ENCODE measurements at regions not wholly inside any gene's neighbourhood (a gene's known extent, or its start where the extent isn't known, plus 50 kb on each side); places are given as distances from the start of the nearest gene placed in this dataset.

DNA sequence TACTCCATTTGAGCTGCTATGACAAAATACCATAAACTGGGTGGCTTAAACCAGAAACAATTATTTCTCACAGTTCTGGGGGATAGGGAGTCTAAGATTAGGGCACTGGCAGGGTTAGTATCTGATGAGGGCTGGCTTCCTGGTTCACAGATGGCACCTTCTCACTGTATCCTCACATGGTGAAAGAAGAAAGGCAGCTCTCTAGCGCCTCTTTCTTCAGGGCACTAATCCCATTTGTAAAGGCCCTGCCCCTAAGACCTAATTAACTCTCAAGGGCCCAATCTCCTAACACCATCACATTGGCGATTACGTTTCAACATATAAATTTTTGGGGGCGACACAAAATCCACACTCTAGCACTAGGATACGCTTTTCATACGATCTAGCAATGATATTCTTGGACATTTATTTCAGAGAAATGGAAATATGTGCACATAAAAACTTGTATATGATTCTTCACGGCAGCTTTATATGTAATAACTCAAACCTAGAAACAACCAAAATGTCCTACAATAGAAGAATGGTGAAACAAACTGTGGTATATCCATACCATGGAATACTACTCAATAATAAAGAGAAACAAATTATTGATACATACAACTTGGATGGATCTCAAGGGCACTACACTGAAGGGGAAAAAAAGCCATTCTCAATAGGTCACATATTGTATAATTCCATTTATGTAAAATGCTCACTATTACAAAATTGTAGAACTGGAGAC is 111.0 kb downstream of the BCL2L11 start:
- no peaks in the 10 kb centered on the region for H3K27me3 Mint-ChIP-seq (ENCODE audit: unreplicated experiment)
- no peaks in the 10 kb centered on the region for H3K9me3 Mint-ChIP-seq (ENCODE audit: unreplicated experiment)
- H3K27ac Mint-ChIP-seq (ENCODE audit: unreplicated experiment) = no peak overlapping the region
- TF ChIP-seq, protein P1, sequence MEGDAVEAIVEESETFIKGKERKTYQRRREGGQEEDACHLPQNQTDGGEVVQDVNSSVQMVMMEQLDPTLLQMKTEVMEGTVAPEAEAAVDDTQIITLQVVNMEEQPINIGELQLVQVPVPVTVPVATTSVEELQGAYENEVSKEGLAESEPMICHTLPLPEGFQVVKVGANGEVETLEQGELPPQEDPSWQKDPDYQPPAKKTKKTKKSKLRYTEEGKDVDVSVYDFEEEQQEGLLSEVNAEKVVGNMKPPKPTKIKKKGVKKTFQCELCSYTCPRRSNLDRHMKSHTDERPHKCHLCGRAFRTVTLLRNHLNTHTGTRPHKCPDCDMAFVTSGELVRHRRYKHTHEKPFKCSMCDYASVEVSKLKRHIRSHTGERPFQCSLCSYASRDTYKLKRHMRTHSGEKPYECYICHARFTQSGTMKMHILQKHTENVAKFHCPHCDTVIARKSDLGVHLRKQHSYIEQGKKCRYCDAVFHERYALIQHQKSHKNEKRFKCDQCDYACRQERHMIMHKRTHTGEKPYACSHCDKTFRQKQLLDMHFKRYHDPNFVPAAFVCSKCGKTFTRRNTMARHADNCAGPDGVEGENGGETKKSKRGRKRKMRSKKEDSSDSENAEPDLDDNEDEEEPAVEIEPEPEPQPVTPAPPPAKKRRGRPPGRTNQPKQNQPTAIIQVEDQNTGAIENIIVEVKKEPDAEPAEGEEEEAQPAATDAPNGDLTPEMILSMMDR (IDR thresholded peaks at IDR 0.05; ENCODE audit: partially characterized antibody, unreplicated experiment) = no peak
- no peak for DNase-seq
- no peak overlapping the region for H3K4me3 Mint-ChIP-seq (ENCODE audit: unreplicated experiment)
- no peaks in the 10 kb centered on the region for H3K36me3 Mint-ChIP-seq (ENCODE audit: unreplicated experiment)
- no peaks in the 10 kb centered on the region for H3K4me1 Mint-ChIP-seq (ENCODE audit: low read depth, unreplicated experiment)

DNA sequence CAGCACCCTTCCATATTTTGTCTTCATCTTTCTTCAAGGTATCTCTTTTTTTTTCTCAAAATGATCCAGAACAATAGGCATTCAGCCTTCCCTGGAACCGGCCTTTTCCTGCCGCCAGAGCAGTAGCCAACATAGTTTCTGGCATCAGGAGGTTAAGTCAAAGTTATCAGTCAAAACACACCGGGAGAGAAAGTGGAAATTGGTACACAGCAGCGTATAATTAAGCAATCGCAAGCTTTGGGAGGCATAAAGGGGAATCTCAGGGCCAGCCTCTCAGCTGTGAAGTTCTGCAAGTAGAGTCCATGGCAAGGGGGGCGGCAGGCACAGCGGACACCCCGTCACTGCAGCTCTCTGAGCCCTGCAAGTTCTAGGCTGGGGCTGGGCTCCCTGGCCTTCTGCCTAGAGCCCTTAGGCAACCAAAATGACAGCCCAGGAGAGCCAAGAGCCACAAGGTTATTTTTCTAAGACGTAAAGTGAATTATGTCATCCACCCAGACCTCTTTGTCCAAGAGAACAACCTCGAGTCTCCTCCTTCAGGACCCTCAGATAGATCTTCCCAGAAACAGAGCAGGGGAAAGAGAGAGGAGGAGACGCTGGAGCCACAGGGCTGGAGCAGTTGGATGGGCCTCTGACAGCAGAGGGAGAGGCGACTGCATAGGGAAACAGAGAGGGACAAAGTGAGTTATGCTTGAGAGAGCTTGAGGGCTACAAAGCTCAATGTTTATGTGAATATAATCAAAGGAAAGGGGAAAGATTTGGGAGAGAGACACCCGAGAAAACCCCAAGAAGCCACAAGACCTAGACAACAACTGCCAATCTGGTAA is 114.7 kb downstream of the BCL2L11 start:
- TF ChIP-seq, protein P1 (IDR thresholded peaks at IDR 0.05; ENCODE audit: partially characterized antibody, unreplicated experiment) = no peak
- no peaks in the 10 kb centered on the region for H3K36me3 Mint-ChIP-seq (ENCODE audit: unreplicated experiment)
- no peak for DNase-seq

DNA sequence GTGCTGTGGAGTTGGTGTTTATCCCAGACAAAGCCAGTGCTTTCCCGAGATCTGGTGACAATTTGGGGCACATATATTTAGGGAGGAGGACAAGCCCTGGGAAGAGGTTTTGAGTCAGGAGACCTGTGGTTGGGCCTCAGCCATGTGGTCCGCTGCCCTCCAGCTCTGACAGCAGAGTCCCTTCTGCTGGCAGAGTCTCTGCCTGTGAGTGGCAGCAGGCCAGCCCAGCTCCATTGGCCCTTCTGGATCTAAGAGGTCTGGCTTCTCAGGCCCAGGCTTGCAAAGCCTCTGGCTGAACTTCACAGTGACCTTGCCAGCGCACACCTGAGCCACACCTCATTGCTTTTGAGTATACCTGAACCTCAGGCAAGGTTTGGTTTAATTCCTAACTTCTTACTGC is 115.3 kb downstream of the BCL2L11 start:
- H3K9me3 Mint-ChIP-seq (ENCODE audit: unreplicated experiment) = no peaks in the 10 kb centered on the region
- H3K27ac Mint-ChIP-seq (ENCODE audit: unreplicated experiment) = no peak overlapping the region
- no peak for DNase-seq
- H3K27me3 Mint-ChIP-seq (ENCODE audit: unreplicated experiment) = no peaks in the 10 kb centered on the region
- TF ChIP-seq, protein P1 (IDR thresholded peaks at IDR 0.05; ENCODE audit: partially characterized antibody, unreplicated experiment) = no peak
- no peaks in the 10 kb centered on the region for H3K36me3 Mint-ChIP-seq (ENCODE audit: unreplicated experiment)
- H3K4me3 Mint-ChIP-seq (ENCODE audit: unreplicated experiment) = no peak overlapping the region
- no peaks in the 10 kb centered on the region for H3K4me1 Mint-ChIP-seq (ENCODE audit: low read depth, unreplicated experiment)

More for the DNA sequence above, 114.7 kb downstream of the BCL2L11 start:
- H3K4me1 Mint-ChIP-seq (ENCODE audit: low read depth, unreplicated experiment) = no peaks in the 10 kb centered on the region
- no peaks in the 10 kb centered on the region for H3K27me3 Mint-ChIP-seq (ENCODE audit: unreplicated experiment)
- H3K27ac Mint-ChIP-seq (ENCODE audit: unreplicated experiment) = no peak overlapping the region
- no peak overlapping the region for H3K4me3 Mint-ChIP-seq (ENCODE audit: unreplicated experiment)
- H3K9me3 Mint-ChIP-seq (ENCODE audit: unreplicated experiment) = no peaks in the 10 kb centered on the region

DNA sequence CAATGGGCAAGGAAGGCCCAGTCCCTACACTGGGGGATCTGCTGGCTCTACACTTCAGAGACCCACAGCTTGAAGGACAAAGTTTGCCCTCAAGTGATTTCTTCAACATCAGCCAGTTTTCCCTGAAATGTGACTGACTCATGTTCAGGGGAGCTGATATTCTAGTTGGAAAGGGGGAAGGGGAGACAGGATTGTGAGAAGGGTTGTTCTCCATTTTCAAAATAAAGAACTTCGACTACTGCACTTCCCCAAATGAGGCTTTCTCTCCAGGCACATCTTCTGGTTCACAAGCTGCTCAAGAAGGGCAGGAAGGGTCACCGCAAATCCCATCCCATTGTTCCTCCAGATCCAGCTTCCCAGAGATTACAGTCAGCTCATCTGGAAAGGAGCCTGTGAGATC is 117.6 kb downstream of the BCL2L11 start:
- no peak overlapping the region for H3K4me3 Mint-ChIP-seq (ENCODE audit: unreplicated experiment)
- no peak overlapping the region for H3K27ac Mint-ChIP-seq (ENCODE audit: unreplicated experiment)
- H3K36me3 Mint-ChIP-seq (ENCODE audit: unreplicated experiment) = no peaks in the 10 kb centered on the region
- DNase-seq = no peak
- TF ChIP-seq, protein P1 (IDR thresholded peaks at IDR 0.05; ENCODE audit: partially characterized antibody, unreplicated experiment) = no peak
- no peaks in the 10 kb centered on the region for H3K4me1 Mint-ChIP-seq (ENCODE audit: low read depth, unreplicated experiment)
- no peaks in the 10 kb centered on the region for H3K27me3 Mint-ChIP-seq (ENCODE audit: unreplicated experiment)
- H3K9me3 Mint-ChIP-seq (ENCODE audit: unreplicated experiment) = no peaks in the 10 kb centered on the region

DNA sequence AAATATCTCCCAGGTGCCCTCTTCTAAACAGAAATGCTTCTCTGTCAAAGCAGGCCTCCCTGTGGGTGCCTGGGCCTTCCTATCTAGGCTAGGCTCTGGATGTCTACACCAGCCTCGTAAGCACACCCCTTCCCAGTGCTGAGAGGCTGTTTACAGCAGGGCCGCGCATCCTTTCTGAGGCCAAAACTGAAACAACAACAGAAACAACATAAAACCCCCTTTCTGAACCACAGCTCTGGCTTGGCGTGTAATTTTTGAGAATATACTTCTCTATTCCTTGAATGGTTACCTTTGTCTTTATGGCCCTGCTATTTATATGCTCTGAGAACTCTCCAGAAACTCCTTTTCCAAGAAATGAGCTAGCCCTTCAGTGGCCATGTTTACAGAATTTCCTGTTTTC is 118.4 kb downstream of the BCL2L11 start:
- Mint-ChIP-seq H3K27ac (ENCODE audit: unreplicated experiment) (no peak overlapping the region), H3K27me3 (ENCODE audit: unreplicated experiment) (no peaks in the 10 kb centered on the region), H3K9me3 (ENCODE audit: unreplicated experiment) (no peaks in the 10 kb centered on the region), H3K36me3 (ENCODE audit: unreplicated experiment) (no peaks in the 10 kb centered on the region), H3K4me3 (ENCODE audit: unreplicated experiment) (no peak overlapping the region), H3K4me1 (ENCODE audit: low read depth, unreplicated experiment) (no peaks in the 10 kb centered on the region)
- DNase-seq = no peak
- TF ChIP-seq, protein P1 (IDR thresholded peaks at IDR 0.05; ENCODE audit: partially characterized antibody, unreplicated experiment) = no peak

Data from glutamatergic neuron (in vitro differentiated cells).